Endothelial cell (in vitro differentiated cells): ENCODE measurements at regions not wholly inside any gene's neighbourhood (a gene's known extent, or its start where the extent isn't known, plus 50 kb on each side); places are given as distances from the start of the nearest gene placed in this dataset.

Experiments
- DNase-seq: peaks from one replicate; pipeline ENCODE4 v3.0.0; 2021; ENCODE audit warnings: low spot score
- H3K27ac Mint-ChIP-seq: one replicate; pipeline ENCODE4 v1.8.0; 2021; ENCODE audit warnings: mixed read lengths, inconsistent platforms; ENCODE audit not compliant: unreplicated experiment
- H3K27me3 Mint-ChIP-seq: one replicate; pipeline ENCODE4 v1.8.0; 2021; ENCODE audit warnings: mild to moderate bottlenecking, moderate library complexity, mixed read lengths, inconsistent platforms; ENCODE audit not compliant: unreplicated experiment
- H3K36me3 Mint-ChIP-seq: one replicate; pipeline ENCODE4 v1.8.0; 2021; ENCODE audit warnings: mild to moderate bottlenecking, low read depth, mixed read lengths, inconsistent platforms; ENCODE audit not compliant: unreplicated experiment
- H3K4me1 Mint-ChIP-seq: one replicate; pipeline ENCODE4 v1.8.0; 2021; ENCODE audit warnings: mild to moderate bottlenecking, mixed read lengths, inconsistent platforms; ENCODE audit not compliant: unreplicated experiment
- H3K4me3 Mint-ChIP-seq: one replicate; pipeline ENCODE4 v1.8.0; 2021; ENCODE audit warnings: mild to moderate bottlenecking, mixed read lengths, inconsistent platforms; ENCODE audit not compliant: unreplicated experiment
- H3K9me3 Mint-ChIP-seq: one replicate; pipeline ENCODE4 v1.8.0; 2021; ENCODE audit warnings: mixed read lengths, inconsistent platforms; ENCODE audit not compliant: unreplicated experiment
- CTCF ChIP-seq: fragments of 200-600 bp; sonication (generic); IDR thresholded peaks from one replicate; pipeline ENCODE4 v1.5.0; 2021; ENCODE audit warnings: antibody characterized with exemption; ENCODE audit not compliant: unreplicated experiment

GRCh38 chr9:108133101-108133500 lies 643.5 kb upstream of the KLF4 start:
- Mint-ChIP-seq H3K27me3 (peaks cover 4% of the 10 kb centered on the region), H3K27ac (no peak overlapping the region)

GRCh38 chr9:108130905-108131304 lies 641.3 kb upstream of the KLF4 start:
- Mint-ChIP-seq H3K4me3 (no peak overlapping the region), H3K36me3 (no peaks in the 10 kb centered on the region), H3K27ac (no peak overlapping the region), H3K9me3 (no peaks in the 10 kb centered on the region), H3K4me1 (no peaks in the 10 kb centered on the region), H3K27me3 (peaks cover 2% of the 10 kb centered on the region)
- no peak for DNase-seq
- no peak for TF ChIP-seq CTCF

More at GRCh38 chr9:108133101-108133500, 643.5 kb upstream of the KLF4 start:
- H3K9me3 Mint-ChIP-seq = no peaks in the 10 kb centered on the region
- TF ChIP-seq CTCF = no peak
- H3K4me1 Mint-ChIP-seq = no peaks in the 10 kb centered on the region
- no peak overlapping the region for H3K4me3 Mint-ChIP-seq
- H3K36me3 Mint-ChIP-seq = no peaks in the 10 kb centered on the region
- DNase-seq = no peak

GRCh38 chr9:108125625-108126024 lies 636.1 kb upstream of the KLF4 start:
- peak; percentile 5 for DNase-seq
- Mint-ChIP-seq H3K4me1 (peaks cover 8% of the 10 kb centered on the region), H3K9me3 (no peaks in the 10 kb centered on the region), H3K27me3 (no peaks in the 10 kb centered on the region), H3K4me3 (no peak overlapping the region), H3K36me3 (no peaks in the 10 kb centered on the region), H3K27ac (no peak overlapping the region)
- TF ChIP-seq CTCF = peak; percentile 38

GRCh38 chr9:108119530-108120113 lies 630.1 kb upstream of the KLF4 start:
- no peak for TF ChIP-seq CTCF
- no peak for DNase-seq
- Mint-ChIP-seq H3K9me3 (no peaks in the 10 kb centered on the region), H3K36me3 (no peaks in the 10 kb centered on the region), H3K4me1 (peaks cover 8% of the 10 kb centered on the region), H3K27ac (no peak overlapping the region), H3K27me3 (no peaks in the 10 kb centered on the region), H3K4me3 (no peak overlapping the region)

GRCh38 chr9:108117795-108118194 lies 628.2 kb upstream of the KLF4 start:
- H3K4me1 Mint-ChIP-seq = no peaks in the 10 kb centered on the region
- no peaks in the 10 kb centered on the region for H3K36me3 Mint-ChIP-seq
- no peaks in the 10 kb centered on the region for H3K9me3 Mint-ChIP-seq
- no peak overlapping the region for H3K27ac Mint-ChIP-seq
- no peak for TF ChIP-seq CTCF
- H3K4me3 Mint-ChIP-seq = no peak overlapping the region
- H3K27me3 Mint-ChIP-seq = no peaks in the 10 kb centered on the region
- DNase-seq = no peak
